Dermis blood vessel endothelial cell (primary cell): ENCODE measurements at regions not wholly inside any gene's neighbourhood (a gene's known extent, or its start where the extent isn't known, plus 50 kb on each side); places are given as distances from the start of the nearest gene placed in this dataset.
"Not testable (repeated sequence)": the region's sequence is repeated elsewhere in the genome, so short reads cannot be mapped to it uniquely, and the experiment has no call there.

Experiments used
- DNase-seq: peaks from one replicate; pipeline ENCODE4 v3.0.0; 2010

DNA sequence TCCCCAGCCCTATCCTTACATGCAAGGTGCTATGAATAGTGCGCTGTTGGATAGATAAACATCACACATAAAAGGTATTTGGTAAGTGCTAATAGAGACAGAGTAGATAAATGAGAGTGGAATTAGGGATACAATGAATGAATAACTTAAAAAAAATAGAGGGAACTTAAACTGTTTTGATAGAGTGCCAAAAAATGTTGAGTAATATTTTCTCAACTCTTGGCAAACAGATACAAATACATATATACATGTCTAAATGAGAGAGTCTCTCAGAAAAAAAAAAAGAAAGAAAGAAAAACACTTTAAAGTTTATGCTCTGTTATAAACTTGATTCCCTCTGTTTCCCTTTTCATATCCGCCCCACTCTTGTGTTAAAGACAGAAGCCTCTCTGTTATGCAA is 667.4 kb downstream of the ROBO2 start:
- no peak for DNase-seq

DNA sequence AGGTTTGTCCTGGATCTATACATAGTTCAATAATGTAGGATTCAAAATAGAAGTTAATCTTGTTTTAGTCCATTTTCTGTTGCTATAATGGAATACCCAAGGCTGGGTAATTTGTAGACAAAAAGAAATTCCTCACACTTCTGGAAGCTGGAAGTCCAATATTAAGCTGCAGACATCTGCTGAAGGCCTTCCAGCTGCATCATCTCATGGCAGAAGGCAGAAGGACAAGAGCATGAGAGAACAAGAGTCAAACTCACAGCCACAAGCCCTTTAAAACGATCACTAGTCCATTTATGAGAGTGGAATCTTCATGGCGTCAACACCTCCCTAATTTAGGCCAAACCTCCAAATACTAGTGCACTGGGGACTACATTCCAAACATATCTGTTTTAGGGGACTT is 669.3 kb downstream of the ROBO2 start:
- no peak for DNase-seq

DNA sequence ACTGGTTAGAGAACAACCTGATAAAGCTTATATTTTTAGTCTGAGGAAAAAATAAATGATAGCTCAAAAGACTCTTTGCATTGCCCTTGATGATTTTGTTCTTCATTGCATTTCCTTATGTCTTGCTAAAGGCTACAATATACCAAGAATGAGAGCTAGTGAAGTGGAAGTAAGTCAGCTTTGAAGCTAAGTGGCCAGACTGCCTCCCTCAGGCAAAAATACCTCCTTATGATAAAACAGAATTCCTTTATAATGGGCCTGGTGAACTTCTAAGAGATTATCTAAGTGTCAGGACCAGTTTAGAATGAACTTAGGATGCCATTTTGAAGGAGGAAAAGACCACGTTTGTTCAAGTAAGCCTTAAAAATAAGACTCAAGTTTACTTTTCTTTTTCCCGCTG is 678.4 kb downstream of the ROBO2 start:
- DNase-seq, result no peak

DNA sequence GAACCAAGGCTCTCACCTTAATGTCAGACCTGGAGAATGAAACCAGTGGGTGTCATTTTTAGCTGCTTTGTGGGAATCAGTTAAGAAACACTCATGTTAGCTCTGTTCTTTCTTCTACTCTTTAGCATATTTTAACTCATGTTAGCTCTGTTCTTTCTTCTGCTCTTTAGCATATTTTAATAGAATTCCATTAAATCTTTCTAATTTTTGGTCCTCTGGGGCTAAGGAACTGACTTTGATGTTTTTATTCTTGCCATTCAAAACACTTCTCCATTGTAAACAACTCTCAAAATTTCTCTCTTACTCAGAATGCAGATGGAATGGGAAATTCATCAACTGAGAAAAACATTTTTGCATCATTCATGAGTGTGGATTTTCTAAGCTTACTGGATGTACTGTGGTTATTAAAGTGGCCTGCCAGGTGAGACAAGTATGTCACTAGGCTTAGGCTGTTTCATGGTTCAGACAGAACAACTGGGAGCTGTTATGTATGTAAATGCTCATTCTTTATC is 680.6 kb downstream of the ROBO2 start:
- no peak for DNase-seq

DNA sequence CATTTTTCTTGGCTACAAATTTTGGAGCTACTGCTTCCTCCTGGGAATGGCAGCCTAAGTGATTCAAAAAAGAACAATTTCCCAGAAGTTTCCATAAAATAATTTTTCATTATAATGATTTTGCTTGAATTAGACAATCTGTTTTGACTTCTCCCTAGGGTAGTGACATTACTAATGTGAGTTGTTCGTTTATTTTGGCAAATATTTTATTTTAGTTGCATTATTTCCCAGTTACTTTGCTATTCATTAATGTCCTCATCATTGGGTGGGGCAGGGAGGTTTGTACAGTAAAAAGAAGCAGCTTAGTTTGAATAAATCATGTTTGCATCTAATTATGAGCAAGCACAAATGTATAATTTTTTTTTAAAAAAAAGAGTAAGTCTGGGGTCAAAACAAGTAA is 686.6 kb downstream of the ROBO2 start:
- DNase-seq, result no peak

DNA sequence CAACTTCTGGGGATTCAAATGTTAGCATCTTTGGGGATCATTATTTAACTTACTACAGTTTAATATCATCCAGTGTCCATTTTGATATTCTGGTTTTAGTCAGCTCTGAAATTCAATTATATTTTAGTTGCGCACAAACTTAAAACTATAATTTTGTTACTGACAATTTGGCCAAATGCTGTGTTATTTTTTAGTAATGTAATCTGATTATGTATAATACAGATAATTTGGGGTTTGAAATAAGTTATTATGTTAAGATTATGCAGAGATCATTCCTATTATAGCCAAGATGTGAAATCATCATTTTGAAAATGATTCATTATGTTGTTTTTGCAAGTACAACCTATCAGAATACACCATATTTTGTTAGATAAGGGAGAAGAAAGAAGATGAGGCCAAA is 706.1 kb downstream of the ROBO2 start:
- no peak for DNase-seq

DNA sequence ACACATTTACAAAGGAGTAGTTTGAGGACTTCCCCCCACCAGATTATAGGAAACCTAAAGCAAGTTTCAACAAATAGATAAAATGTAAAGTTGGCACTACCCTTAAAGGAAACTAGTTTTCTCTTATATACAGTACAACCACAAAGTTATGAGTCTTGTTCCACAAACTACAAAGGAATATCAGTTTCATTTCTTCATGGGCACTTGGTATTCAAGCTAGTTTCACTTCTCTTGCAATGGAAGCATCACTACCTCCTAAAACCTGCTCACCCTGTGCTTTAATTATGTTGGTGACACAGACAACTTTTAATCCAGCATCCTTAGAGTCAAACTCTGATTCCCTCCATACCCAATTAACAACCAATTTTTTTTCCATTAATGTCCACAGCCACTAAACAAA is 707.0 kb downstream of the ROBO2 start:
- DNase-seq, result no peak

- DNase-seq, result not testable (repeated sequence)
These were observed 716.6 kb downstream of the ROBO2 start for GRCh38 chr3:77756397-77756975.

DNA sequence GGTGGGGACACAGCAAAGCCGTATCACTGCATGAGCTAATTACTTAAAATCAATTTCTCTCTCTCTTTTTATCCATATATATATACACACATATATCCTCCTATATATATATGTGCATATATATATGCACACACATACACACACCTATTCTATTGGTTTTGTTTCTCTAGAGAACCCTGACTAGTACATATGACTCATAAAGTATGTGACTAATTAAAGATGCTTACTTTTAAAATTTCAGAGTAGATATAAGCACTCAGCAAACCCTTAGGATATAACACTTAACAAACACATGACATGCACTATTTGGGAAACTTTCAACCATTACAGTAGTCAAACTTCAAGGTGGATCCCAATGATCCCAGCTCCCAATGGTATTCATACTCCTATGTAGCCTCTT is 732.6 kb downstream of the ROBO2 start:
- no peak for DNase-seq

GRCh38 chr3:77773084-77773483 is 733.2 kb downstream of the ROBO2 start:
- DNase-seq, result no peak

- DNase-seq, result no peak
These were observed 740.5 kb downstream of the ROBO2 start for GRCh38 chr3:77780278-77780996.

DNA sequence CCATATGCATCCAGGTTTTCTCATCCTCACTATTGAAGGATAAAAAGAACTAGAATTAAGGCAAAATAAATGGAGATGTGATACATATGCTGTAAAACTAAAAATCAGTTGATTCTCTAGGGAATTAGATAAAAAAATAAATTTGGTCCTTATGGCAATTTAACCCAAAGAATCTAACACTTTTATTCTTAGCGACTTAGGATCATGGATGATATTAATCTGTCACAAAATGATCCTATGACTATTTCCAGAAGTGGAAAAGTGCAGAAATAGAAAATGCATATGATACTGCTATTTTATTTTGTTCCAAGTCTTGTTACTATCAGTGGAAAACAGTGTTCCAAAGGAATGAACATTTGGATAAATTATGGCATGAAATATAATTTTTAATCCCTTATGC is 746.3 kb downstream of the ROBO2 start:
- DNase-seq, result no peak

GRCh38 chr3:77795013-77795412 is 755.1 kb downstream of the ROBO2 start:
- no peak for DNase-seq

GRCh38 chr3:77799278-77799677 is 759.4 kb downstream of the ROBO2 start:
- no peak for DNase-seq

- no peak for DNase-seq
These were observed 761.0 kb downstream of the ROBO2 start for GRCh38 chr3:77800893-77801292.

DNA sequence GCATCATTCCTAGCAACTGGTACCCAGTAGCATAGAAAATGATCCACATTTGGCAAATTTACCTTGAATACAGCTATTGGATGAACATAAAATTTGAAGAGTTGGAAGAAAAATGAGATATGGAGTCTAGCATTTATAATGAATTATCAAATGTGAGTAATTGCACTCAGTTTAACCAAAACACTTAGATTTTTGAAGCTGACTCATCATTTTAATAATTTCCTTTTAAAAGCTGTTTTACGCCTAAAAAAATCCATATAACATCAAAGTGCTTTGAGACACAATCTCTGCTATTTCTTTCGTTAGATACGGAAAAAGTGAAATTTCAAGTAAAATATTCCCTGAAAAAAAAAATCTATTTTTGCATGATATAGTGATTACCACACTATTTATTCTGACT is 767.4 kb downstream of the ROBO2 start:
- DNase-seq, result no peak

GRCh38 chr3:77814845-77815244 is 774.9 kb downstream of the ROBO2 start:
- DNase-seq, result no peak

GRCh38 chr3:77815467-77815866 is 775.6 kb downstream of the ROBO2 start:
- peak; percentile 14 for DNase-seq

DNA sequence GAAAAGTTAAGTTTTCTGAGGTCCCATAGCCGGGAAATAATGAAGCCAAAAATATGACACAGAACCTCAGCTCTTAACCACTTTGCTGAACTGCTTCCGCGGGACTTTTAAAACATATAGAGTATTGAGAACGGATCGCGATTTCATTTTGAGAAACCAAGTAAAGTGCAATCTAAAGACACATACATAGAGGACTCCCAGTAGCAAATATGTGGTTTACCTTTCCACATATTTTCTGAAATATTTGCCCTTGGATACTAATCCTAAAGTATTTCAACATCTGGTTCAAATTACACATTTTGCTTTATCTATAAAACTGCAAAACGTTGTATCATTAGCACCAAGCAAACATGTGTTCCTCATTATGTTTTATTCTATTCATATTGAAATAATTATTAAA is 776.5 kb downstream of the ROBO2 start:
- DNase-seq, result no peak

DNA sequence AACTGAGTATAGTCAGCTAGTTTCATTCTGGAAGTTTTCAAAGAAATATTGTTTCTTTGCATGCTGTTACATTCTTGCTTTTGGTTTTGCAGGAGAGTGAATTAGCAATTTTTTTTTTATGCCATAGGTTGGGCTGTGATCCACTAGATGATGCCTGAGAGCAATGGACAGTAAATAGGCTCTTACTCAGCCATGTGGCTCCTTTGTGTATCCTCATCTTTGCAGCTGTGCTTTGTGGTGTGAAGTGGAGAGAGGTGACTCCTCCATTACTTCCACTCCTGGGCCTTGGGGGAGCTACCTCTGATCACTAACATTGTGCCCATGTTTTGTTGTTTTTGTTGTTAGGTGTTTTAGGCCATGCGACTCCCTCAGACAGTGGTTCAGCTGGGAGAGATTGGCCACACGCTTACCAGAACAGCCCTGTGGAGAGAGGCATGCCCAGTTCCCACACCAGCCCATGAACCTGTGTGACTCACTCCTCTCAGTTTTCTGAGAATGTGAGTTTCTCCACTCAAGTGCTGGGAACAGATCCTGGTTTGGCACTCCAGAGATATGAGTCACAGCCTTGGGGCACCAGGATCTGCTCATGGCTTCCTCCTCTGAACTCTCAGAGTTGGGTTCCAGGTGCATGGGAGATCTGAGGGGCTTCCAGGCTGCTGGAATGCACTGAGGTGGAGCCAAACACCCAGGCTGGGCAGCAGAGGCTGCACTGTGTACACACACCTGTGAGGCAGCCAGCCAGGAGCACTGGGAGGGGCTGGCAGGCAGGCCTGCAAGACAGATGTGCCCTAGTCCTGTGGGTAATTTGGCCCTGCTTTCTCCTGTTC is 785.3 kb downstream of the ROBO2 start:
- DNase-seq, result peak; percentile 94

- DNase-seq, result no peak
These were observed 796.0 kb downstream of the ROBO2 start for GRCh38 chr3:77835921-77836320.

DNA sequence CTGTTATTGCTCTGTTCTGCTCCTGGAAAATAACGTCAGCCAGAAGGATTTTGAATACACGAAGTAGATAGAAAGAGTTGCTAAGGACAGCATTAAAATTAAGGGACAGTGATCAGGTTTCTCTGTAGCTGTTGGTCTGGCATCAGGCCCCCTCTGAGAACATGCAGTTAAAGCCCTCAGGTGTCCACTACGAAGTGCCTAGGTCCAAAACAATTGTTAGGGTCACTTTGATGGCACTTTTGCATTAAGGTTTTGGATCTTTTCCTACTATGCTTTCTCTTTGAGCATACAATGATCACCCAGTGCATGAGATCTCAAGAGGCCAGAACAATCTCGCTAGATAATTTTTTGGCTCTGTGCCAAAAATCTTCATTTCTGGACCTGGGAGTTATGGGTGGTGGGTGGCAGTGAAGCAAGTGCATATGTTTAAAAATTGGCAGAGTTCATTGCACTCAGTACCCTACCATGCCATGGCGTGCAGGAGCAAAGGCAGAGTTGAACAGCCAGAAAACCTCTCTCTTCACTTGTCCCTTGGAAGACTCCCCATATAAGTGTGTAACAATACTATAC is 797.6 kb downstream of the ROBO2 start:
- no peak for DNase-seq

- DNase-seq, result no peak
These were observed 819.3 kb downstream of the ROBO2 start for GRCh38 chr3:77859156-77859555.
